Duodenal mucosa (tissue), 2 donors: ENCODE measurements at regions not wholly inside any gene's neighbourhood (a gene's known extent, or its start where the extent isn't known, plus 50 kb on each side); places are given as distances from the start of the nearest gene placed in this dataset.

Experiments used
- H3K27ac ChIP-seq: one replicate; pipeline ENCODE4 v1.7.0; 2013; ENCODE audit warnings: low read depth, low read length
- H3K27me3 ChIP-seq, 2 donors: one replicate each; pipeline ENCODE4 v1.7.0; 2013; ENCODE audit warnings: low read length in 2 of 2, control low read depth in 1 of 2; ENCODE audit not compliant: insufficient read depth in 2 of 2, control insufficient read depth in 1 of 2
- H3K36me3 ChIP-seq, 2 donors: one replicate each; pipeline ENCODE4 v1.7.0; 2013; ENCODE audit warnings: low read length in 2 of 2, control low read depth in 1 of 2; ENCODE audit not compliant: insufficient read depth in 2 of 2, control insufficient read depth in 1 of 2
- H3K4me1 ChIP-seq, 2 donors: one replicate each; pipeline ENCODE4 v1.7.0; 2013; ENCODE audit warnings: low read length in 2 of 2, control low read depth in 1 of 2; ENCODE audit not compliant: insufficient read depth in 2 of 2, control insufficient read depth in 1 of 2
- H3K4me3 ChIP-seq, 2 donors: one replicate each; pipeline ENCODE4 v1.7.0; 2013; ENCODE audit warnings: low read length in 2 of 2, low read depth in 1 of 2
- H3K9ac ChIP-seq, 2 donors: one replicate each; pipeline ENCODE4 v1.7.0; 2013; ENCODE audit warnings: low read length in 2 of 2, low read depth in 1 of 2
- H3K9me3 ChIP-seq, 2 donors: one replicate each; pipeline ENCODE4 v1.7.0; 2013; ENCODE audit warnings: low read length in 2 of 2, control low read depth in 1 of 2; ENCODE audit not compliant: control insufficient read depth in 1 of 2

GRCh38 chr6:80728101-80728750, 621.8 kb downstream of the BCKDHB start:
- Histone ChIP-seq H3K27ac (no peak overlapping the region), H3K27me3 (no peaks in the 10 kb centered on the region), H3K4me3 (no peak overlapping the region), H3K9ac (no peak overlapping the region), H3K9me3 (no peaks in the 10 kb centered on the region), H3K36me3 (no peaks in the 10 kb centered on the region), H3K4me1 (no peaks in the 10 kb centered on the region)

GRCh38 chr6:80725156-80725930, 618.9 kb downstream of the BCKDHB start:
- H3K36me3 ChIP-seq, result no peaks in the 10 kb centered on the region
- H3K9me3 ChIP-seq, result no peaks in the 10 kb centered on the region
- no peak overlapping the region for H3K4me3 ChIP-seq
- no peaks in the 10 kb centered on the region for H3K27me3 ChIP-seq
- H3K9ac ChIP-seq, result no peak overlapping the region
- H3K27ac ChIP-seq, result no peak overlapping the region
- no peaks in the 10 kb centered on the region for H3K4me1 ChIP-seq

GRCh38 chr6:80720824-80721223, 614.4 kb downstream of the BCKDHB start:
- H3K36me3 ChIP-seq, result no peaks in the 10 kb centered on the region
- H3K27ac ChIP-seq, result no peak overlapping the region
- H3K4me1 ChIP-seq, result no peaks in the 10 kb centered on the region
- no peak overlapping the region for H3K9ac ChIP-seq
- no peaks in the 10 kb centered on the region for H3K9me3 ChIP-seq
- no peak overlapping the region for H3K4me3 ChIP-seq
- no peaks in the 10 kb centered on the region for H3K27me3 ChIP-seq

DNA sequence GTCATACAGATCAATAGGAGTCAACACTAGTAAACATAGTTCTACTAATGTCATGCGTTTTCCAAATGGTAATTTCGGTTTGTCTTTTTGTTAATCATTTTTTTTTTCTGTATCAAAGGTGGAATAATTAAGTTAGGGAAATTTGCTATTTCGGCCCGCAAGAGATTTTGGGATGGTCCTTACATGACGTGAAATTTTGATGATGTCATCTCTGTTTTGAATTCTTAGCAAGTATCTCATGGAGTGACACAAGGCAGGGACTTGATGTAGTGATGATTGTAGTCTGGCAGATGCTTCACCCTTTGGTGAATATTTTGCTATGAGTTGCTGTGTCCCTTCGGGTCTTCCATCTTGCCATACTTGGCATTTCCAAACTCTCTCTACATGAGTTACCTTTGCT, 608.0 kb downstream of the BCKDHB start:
- no peaks in the 10 kb centered on the region for H3K27me3 ChIP-seq
- H3K4me1 ChIP-seq, result no peaks in the 10 kb centered on the region
- no peaks in the 10 kb centered on the region for H3K9me3 ChIP-seq
- no peak overlapping the region for H3K4me3 ChIP-seq
- no peak overlapping the region for H3K9ac ChIP-seq
- H3K36me3 ChIP-seq, result no peaks in the 10 kb centered on the region
- no peak overlapping the region for H3K27ac ChIP-seq

DNA sequence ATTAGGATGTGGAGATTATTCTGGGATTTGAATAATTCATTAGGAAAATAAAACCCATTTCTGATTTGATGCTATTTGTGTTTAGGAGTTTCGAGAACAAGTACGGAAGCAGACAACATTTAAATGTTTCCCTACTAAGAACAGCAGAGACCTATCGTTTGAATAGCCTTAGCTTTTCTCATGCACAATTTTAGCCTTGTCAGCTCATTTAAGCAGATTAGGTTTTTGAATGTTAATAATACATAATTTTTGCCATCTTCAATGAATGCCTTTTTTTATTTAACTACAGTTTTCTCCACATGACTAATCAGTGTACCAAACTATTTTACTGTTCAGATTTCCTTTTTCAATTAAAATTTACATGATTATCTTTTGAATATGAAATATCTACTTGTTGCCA, 592.0 kb downstream of the BCKDHB start:
- Histone ChIP-seq H3K27ac (no peak overlapping the region), H3K27me3 (no peaks in the 10 kb centered on the region), H3K4me3 (no peak overlapping the region), H3K36me3 (no peaks in the 10 kb centered on the region), H3K9me3 (peaks cover 6 to 12% of the 10 kb centered on the region in 2 donors), H3K9ac (no peak overlapping the region), H3K4me1 (no peaks in the 10 kb centered on the region)

DNA sequence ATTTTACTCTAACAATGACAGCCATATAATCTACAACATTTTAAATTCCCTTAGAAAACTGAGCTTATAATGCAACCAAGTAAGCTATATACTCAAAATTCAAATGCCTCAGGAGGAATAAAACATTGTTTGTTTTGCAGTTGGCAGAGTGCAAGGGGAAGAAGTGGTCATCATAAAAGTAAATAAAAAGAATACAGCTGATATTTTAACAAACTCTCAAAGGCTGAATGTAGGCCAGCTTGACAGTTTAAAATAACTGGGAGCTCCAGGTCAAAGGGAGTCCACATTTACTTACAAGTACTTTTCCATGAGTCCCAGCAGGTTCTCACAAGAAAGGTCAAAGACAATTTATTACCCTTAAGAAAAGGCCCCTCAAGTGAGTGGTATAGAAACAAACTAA, 589.8 kb downstream of the BCKDHB start:
- Histone ChIP-seq H3K4me1 (no peaks in the 10 kb centered on the region), H3K27ac (no peak overlapping the region), H3K27me3 (no peaks in the 10 kb centered on the region), H3K9ac (no peak overlapping the region), H3K9me3 (no peaks in the 10 kb centered on the region), H3K4me3 (no peak overlapping the region), H3K36me3 (no peaks in the 10 kb centered on the region)

- no peak overlapping the region for H3K27ac ChIP-seq
- no peak overlapping the region for H3K9ac ChIP-seq
- H3K27me3 ChIP-seq, result no peaks in the 10 kb centered on the region
- H3K4me3 ChIP-seq, result no peak overlapping the region
- H3K9me3 ChIP-seq, result no peaks in the 10 kb centered on the region
- H3K4me1 ChIP-seq, result no peaks in the 10 kb centered on the region
- H3K36me3 ChIP-seq, result no peaks in the 10 kb centered on the region
Observed at GRCh38 chr6:80690551-80691131, 584.2 kb downstream of the BCKDHB start.

DNA sequence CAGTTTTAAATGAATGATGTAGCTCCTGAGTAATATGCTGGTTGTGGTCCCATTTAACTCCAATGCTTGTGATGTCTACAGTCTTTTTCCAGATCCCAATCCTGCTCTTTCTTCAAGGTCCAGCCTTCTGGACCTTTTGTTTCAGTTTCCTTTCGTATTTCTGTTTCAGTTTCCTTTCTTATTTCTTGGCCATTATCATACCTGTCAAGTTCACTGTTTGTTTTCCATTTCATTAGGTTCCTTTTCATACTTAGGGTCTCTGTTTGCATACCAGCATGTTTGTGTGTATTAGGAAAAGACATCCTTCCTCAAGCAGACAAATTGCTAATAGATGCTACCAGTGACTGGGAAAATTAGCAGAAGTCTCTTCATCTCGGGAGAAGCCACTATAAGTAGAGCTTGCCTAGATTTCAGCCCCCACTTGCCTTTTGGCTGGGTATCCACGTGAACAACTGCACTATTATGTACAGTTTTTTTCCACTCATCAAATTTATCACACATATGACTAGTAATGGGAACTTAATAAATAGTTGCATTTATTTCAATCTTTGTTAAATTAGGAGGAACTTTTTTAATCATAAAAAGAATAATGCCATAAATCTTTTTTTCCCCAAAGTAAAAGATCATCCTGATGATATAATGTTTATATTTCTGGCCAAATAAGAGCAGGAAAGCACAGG, 583.4 kb downstream of the BCKDHB start:
- Histone ChIP-seq H3K36me3 (no peaks in the 10 kb centered on the region), H3K4me3 (no peak overlapping the region), H3K27ac (no peak overlapping the region), H3K9ac (no peak overlapping the region), H3K4me1 (no peaks in the 10 kb centered on the region), H3K9me3 (no peaks in the 10 kb centered on the region), H3K27me3 (no peaks in the 10 kb centered on the region)

DNA sequence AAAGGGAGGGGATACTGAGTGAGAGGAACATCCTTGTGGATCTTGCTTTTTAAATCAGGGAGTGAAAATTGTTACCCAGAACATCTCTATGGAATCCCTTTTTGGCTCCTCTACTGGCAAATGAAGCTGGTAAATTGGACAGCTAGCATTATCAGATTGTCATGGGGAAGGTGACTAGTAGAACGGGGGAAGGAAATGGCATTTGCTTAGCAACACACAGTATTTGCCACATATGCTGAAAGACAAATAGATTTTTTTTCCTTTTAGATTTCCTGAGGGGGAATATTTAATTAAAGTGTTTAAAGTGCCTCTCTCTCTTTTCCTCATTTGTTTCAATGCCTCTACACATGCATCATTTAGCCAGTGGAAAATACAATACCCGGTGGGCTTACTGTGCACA, 573.5 kb downstream of the BCKDHB start:
- Histone ChIP-seq H3K9ac (no peak overlapping the region), H3K4me1 (no peaks in the 10 kb centered on the region), H3K36me3 (no peaks in the 10 kb centered on the region), H3K4me3 (no peak overlapping the region), H3K27me3 (no peaks in the 10 kb centered on the region), H3K27ac (no peak overlapping the region), H3K9me3 (no peaks in the 10 kb centered on the region)

GRCh38 chr6:80676386-80676785, 569.9 kb downstream of the BCKDHB start:
- Histone ChIP-seq H3K9ac (no peak overlapping the region), H3K27me3 (no peaks in the 10 kb centered on the region), H3K4me3 (no peak overlapping the region), H3K27ac (no peak overlapping the region), H3K36me3 (no peaks in the 10 kb centered on the region), H3K4me1 (no peaks in the 10 kb centered on the region), H3K9me3 (no peaks in the 10 kb centered on the region)
